ENCODE measurements at regions not wholly inside any gene's neighbourhood (a gene's known extent, or its start where the extent isn't known, plus 50 kb on each side); places are given as distances from the start of the nearest gene placed in this dataset.

DNA sequence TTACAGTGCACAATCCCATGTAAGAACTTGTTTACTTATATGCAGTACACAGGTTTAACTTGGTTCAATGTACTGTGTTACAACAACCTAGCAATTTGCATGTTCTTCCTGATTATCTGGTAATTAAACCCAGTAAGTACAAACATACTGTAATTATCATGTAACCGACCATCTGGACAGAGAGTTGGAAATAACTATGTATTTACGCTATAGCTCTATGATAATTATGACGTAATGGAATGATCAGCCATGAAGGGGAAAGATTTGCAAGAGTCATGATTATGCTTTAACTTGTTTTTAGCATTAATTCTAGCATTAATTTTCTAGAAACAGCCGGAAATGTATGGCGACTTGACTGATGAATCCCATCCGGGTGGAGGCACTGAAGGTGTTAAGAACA is 74.8 kb upstream of the SALL1 start:
- no peak for DNase-seq (ENCODE audit: low read depth)

DNA sequence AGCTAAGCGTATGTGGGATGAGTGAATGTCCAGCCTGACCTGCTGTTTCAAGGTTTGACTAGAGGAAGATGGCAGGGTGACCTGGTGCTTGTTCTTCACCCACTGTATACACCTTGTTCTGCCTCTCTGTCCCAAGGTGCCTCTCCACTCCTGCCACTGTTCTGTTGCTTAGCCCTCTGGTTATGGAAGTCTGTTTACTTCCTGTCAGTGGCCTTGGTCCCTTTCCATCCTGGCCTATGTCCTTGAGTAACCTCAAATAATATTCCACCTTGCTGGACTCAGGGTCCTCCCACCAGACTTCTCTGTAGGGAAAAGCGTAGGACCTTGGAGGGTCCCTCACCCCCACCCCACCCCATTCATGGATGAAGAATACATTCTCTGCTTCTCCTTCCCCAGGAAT is 73.2 kb upstream of the SALL1 start:
- DNase-seq (ENCODE audit: low read depth), result no peak

- DNase-seq (ENCODE audit: low read depth), result no peak
These were observed 70.9 kb upstream of the SALL1 start for GRCh38 chr16:51222016-51222415.

DNA sequence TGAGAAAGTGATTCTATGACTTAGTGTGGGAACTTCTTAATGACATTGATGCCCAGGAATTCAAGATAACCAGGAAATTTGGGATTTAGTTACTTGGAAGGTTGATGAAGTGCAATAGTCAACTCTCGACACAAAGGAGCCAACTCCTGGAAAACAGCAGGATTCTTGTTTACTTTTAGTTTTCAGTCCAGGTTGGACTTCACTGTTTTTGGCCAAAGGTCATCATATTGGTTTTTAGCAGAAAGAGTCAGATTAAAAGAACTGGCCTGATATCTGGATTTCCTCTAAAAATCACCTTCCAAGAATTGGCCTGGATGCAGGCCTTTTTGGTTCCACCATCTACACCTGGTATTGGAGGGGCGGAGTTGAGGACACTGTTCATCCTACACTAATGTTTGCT is 60.1 kb upstream of the SALL1 start:
- DNase-seq (ENCODE audit: low read depth), result no peak

DNA sequence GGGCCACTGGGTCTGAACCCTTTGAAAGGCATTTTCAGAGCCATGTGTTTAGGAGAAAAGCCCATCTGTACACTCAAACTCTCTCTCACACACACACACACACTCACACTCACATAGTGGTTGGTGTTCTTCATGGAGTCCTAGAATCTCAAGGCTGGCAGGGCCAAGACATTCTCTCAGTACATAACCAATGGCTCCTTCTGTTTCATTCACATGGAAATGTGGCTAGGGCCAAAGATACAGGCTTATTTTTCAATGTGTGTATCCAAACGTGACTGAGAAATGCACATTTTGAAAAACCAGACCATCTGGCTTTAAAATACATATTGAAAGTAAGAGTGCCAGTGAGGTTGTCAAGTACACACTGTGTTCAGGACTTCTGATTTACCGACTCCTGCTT is 59.0 kb upstream of the SALL1 start:
- no peak for DNase-seq (ENCODE audit: low read depth)

- no peak for DNase-seq (ENCODE audit: low read depth)
These were observed 50.5 kb upstream of the SALL1 start for GRCh38 chr16:51201604-51202003.

Data from myocyte (in vitro differentiated cells).